Activated T-helper 2 cell treated with anti-CD3 and anti-CD28 coated beads, Interferon-gamma antibody, Interleukin-2, Interleukin-4, amounts not matched to agents 10 μg/mL and 5 μg/mL and 100 μg/mL, durations not matched to agents 14 hours and 24 hours and 36 hours (primary cell): ENCODE measurements at regions not wholly inside any gene's neighbourhood (a gene's known extent, or its start where the extent isn't known, plus 50 kb on each side); places are given as distances from the start of the nearest gene placed in this dataset.
"Not testable (repeated sequence)": the region's sequence is repeated elsewhere in the genome, so short reads cannot be mapped to it uniquely, and the experiment has no call there.

ENCODE experiments used
- DNase-seq: peaks from one replicate; pipeline ENCODE4 v3.0.0; 2021; ENCODE audit warnings: low spot score
- H3K27ac Mint-ChIP-seq: one replicate; pipeline ENCODE4 v1.8.0; 2021; ENCODE audit warnings: mixed read lengths
- H3K27me3 Mint-ChIP-seq: one replicate; pipeline ENCODE4 v1.8.0; 2021; ENCODE audit warnings: low read depth, mixed read lengths
- H3K36me3 Mint-ChIP-seq: one replicate; pipeline ENCODE4 v1.8.0; 2021; ENCODE audit warnings: low read depth, mixed read lengths
- H3K4me1 Mint-ChIP-seq: one replicate; pipeline ENCODE4 v1.8.0; 2021; ENCODE audit warnings: low read depth, mixed read lengths
- H3K4me3 Mint-ChIP-seq: one replicate; pipeline ENCODE4 v1.8.0; 2021; ENCODE audit warnings: low read depth, mild to moderate bottlenecking, moderate library complexity, mixed read lengths
- H3K9me3 Mint-ChIP-seq: one replicate; pipeline ENCODE4 v1.8.0; 2021; ENCODE audit warnings: mixed read lengths
- intact Hi-C: fragments of 100-400 bp; cut with micrococcal nuclease; formaldehyde crosslinking; loops from one replicate; pipeline ENCODE4 v1.15.1; 2023

GRCh38 chr3:20458994-20459716 is 273.1 kb upstream of the SGO1 start:
- no peak overlapping the region for H3K27ac Mint-ChIP-seq
- intact Hi-C loops, result no loop called here
- no peaks in the 10 kb centered on the region for H3K4me1 Mint-ChIP-seq
- no peaks in the 10 kb centered on the region for H3K27me3 Mint-ChIP-seq
- no peak for DNase-seq
- peaks cover 29% of the 10 kb centered on the region for H3K9me3 Mint-ChIP-seq
- H3K4me3 Mint-ChIP-seq, result no peak overlapping the region
- H3K36me3 Mint-ChIP-seq, result no peaks in the 10 kb centered on the region

GRCh38 chr3:20456511-20456910 is 270.5 kb upstream of the SGO1 start:
- DNase-seq, result no peak
- H3K9me3 Mint-ChIP-seq, result peaks cover 25% of the 10 kb centered on the region
- H3K4me3 Mint-ChIP-seq, result no peak overlapping the region
- no peaks in the 10 kb centered on the region for H3K36me3 Mint-ChIP-seq
- no peaks in the 10 kb centered on the region for H3K4me1 Mint-ChIP-seq
- no peak overlapping the region for H3K27ac Mint-ChIP-seq
- H3K27me3 Mint-ChIP-seq, result no peaks in the 10 kb centered on the region
- intact Hi-C loops, result no loop called here

GRCh38 chr3:20451170-20451569 is 265.2 kb upstream of the SGO1 start:
- intact Hi-C loops, result no loop called here
- H3K27me3 Mint-ChIP-seq, result no peaks in the 10 kb centered on the region
- no peak overlapping the region for H3K27ac Mint-ChIP-seq
- no peaks in the 10 kb centered on the region for H3K4me1 Mint-ChIP-seq
- peaks cover 2% of the 10 kb centered on the region for H3K9me3 Mint-ChIP-seq
- H3K36me3 Mint-ChIP-seq, result no peaks in the 10 kb centered on the region
- H3K4me3 Mint-ChIP-seq, result no peak overlapping the region
- no peak for DNase-seq

- Mint-ChIP-seq H3K27me3 (no peaks in the 10 kb centered on the region), H3K27ac (no peak overlapping the region), H3K36me3 (no peaks in the 10 kb centered on the region), H3K4me1 (no peaks in the 10 kb centered on the region), H3K9me3 (no peaks in the 10 kb centered on the region), H3K4me3 (no peak overlapping the region)
- intact Hi-C loops, result no loop called here
- no peak for DNase-seq
Observed at GRCh38 chr3:20450611-20451010, 264.6 kb upstream of the SGO1 start.

- Mint-ChIP-seq H3K27ac (no peak overlapping the region), H3K27me3 (no peaks in the 10 kb centered on the region), H3K4me3 (no peak overlapping the region), H3K4me1 (no peaks in the 10 kb centered on the region), H3K9me3 (no peaks in the 10 kb centered on the region), H3K36me3 (no peaks in the 10 kb centered on the region)
- no peak for DNase-seq
- intact Hi-C loops, result no loop called here
Observed at GRCh38 chr3:20442846-20443245, 256.8 kb upstream of the SGO1 start.

GRCh38 chr3:20427268-20427667 is 241.3 kb upstream of the SGO1 start:
- H3K4me3 Mint-ChIP-seq, H3K36me3 Mint-ChIP-seq, DNase-seq, H3K4me1 Mint-ChIP-seq, intact Hi-C loops, H3K9me3 Mint-ChIP-seq, H3K27me3 Mint-ChIP-seq, H3K27ac Mint-ChIP-seq: not testable (repeated sequence)

- intact Hi-C loops, result no loop called here
- Mint-ChIP-seq H3K4me3 (no peak overlapping the region), H3K36me3 (no peaks in the 10 kb centered on the region), H3K27ac (no peak overlapping the region), H3K27me3 (no peaks in the 10 kb centered on the region), H3K4me1 (no peaks in the 10 kb centered on the region), H3K9me3 (no peaks in the 10 kb centered on the region)
- DNase-seq, result no peak
Observed at GRCh38 chr3:20425138-20425537, 239.1 kb upstream of the SGO1 start.

- no peaks in the 10 kb centered on the region for H3K4me1 Mint-ChIP-seq
- H3K27me3 Mint-ChIP-seq, result no peaks in the 10 kb centered on the region
- no peak overlapping the region for H3K4me3 Mint-ChIP-seq
- H3K36me3 Mint-ChIP-seq, result no peaks in the 10 kb centered on the region
- intact Hi-C loops, result no loop called here
- H3K9me3 Mint-ChIP-seq, result no peaks in the 10 kb centered on the region
- DNase-seq, result no peak
- H3K27ac Mint-ChIP-seq, result no peak overlapping the region
Observed at GRCh38 chr3:20424086-20424485, 238.1 kb upstream of the SGO1 start.

GRCh38 chr3:20422391-20422790 is 236.4 kb upstream of the SGO1 start:
- Mint-ChIP-seq H3K4me1 (no peaks in the 10 kb centered on the region), H3K9me3 (no peaks in the 10 kb centered on the region), H3K36me3 (no peaks in the 10 kb centered on the region), H3K27me3 (no peaks in the 10 kb centered on the region), H3K4me3 (no peak overlapping the region), H3K27ac (no peak overlapping the region)
- DNase-seq, result no peak
- intact Hi-C loops, result no loop called here

- Mint-ChIP-seq H3K36me3 (no peaks in the 10 kb centered on the region), H3K9me3 (no peaks in the 10 kb centered on the region), H3K4me1 (no peaks in the 10 kb centered on the region), H3K27me3 (no peaks in the 10 kb centered on the region), H3K27ac (no peak overlapping the region), H3K4me3 (no peak overlapping the region)
- no peak for DNase-seq
- intact Hi-C loops, result no loop called here
Observed at GRCh38 chr3:20417388-20418108, 231.5 kb upstream of the SGO1 start.

GRCh38 chr3:20406611-20407011 is 220.6 kb upstream of the SGO1 start:
- H3K36me3 Mint-ChIP-seq, result no peaks in the 10 kb centered on the region
- H3K4me1 Mint-ChIP-seq, result no peaks in the 10 kb centered on the region
- intact Hi-C loops, result no loop called here
- no peaks in the 10 kb centered on the region for H3K27me3 Mint-ChIP-seq
- H3K27ac Mint-ChIP-seq, result no peak overlapping the region
- no peaks in the 10 kb centered on the region for H3K9me3 Mint-ChIP-seq
- no peak overlapping the region for H3K4me3 Mint-ChIP-seq
- no peak for DNase-seq

GRCh38 chr3:20405744-20406143 is 219.7 kb upstream of the SGO1 start:
- Mint-ChIP-seq H3K36me3 (no peaks in the 10 kb centered on the region), H3K4me1 (no peaks in the 10 kb centered on the region), H3K27ac (no peak overlapping the region), H3K9me3 (no peaks in the 10 kb centered on the region), H3K4me3 (no peak overlapping the region), H3K27me3 (no peaks in the 10 kb centered on the region)
- intact Hi-C loops, result no loop called here
- DNase-seq, result no peak

- no peak for DNase-seq
- H3K27ac Mint-ChIP-seq, result no peak overlapping the region
- intact Hi-C loops, result no loop called here
- H3K27me3 Mint-ChIP-seq, result no peaks in the 10 kb centered on the region
- H3K9me3 Mint-ChIP-seq, result no peaks in the 10 kb centered on the region
- H3K36me3 Mint-ChIP-seq, result no peaks in the 10 kb centered on the region
- no peak overlapping the region for H3K4me3 Mint-ChIP-seq
- H3K4me1 Mint-ChIP-seq, result no peaks in the 10 kb centered on the region
Observed at GRCh38 chr3:20405231-20405630, 219.2 kb upstream of the SGO1 start.
